HK-2 (cell line): ENCODE measurements at regions not wholly inside any gene's neighbourhood (a gene's known extent, or its start where the extent isn't known, plus 50 kb on each side); places are given as distances from the start of the nearest gene placed in this dataset.

ENCODE experiments used
- DNase-seq: peaks from one replicate; pipeline ENCODE4 v3.0.0-alpha.2; 2018; ENCODE audit not compliant: unreplicated experiment

- DNase-seq, result no peak
Observed at GRCh38 chr20:52643034-52643433, 329.1 kb upstream of the TSHZ2 start.

GRCh38 chr20:52637201-52637600 lies 335.0 kb upstream of the TSHZ2 start:
- DNase-seq, result no peak

GRCh38 chr20:52631469-52631868 lies 340.7 kb upstream of the TSHZ2 start:
- no peak for DNase-seq

GRCh38 chr20:52630138-52630537 lies 342.0 kb upstream of the TSHZ2 start:
- DNase-seq, result no peak

GRCh38 chr20:52624281-52624680 lies 347.9 kb upstream of the TSHZ2 start:
- DNase-seq, result no peak

GRCh38 chr20:52622081-52622480 lies 350.1 kb upstream of the TSHZ2 start:
- no peak for DNase-seq

- DNase-seq, result no peak
Observed at GRCh38 chr20:52621401-52621800, 350.8 kb upstream of the TSHZ2 start.

GRCh38 chr20:52619671-52620070 lies 352.5 kb upstream of the TSHZ2 start:
- DNase-seq, result no peak

GRCh38 chr20:52619101-52619500 lies 353.1 kb upstream of the TSHZ2 start:
- no peak for DNase-seq

GRCh38 chr20:52616629-52617028 lies 355.5 kb upstream of the TSHZ2 start:
- no peak for DNase-seq

- DNase-seq, result no peak
Observed at GRCh38 chr20:52614051-52614863, 357.9 kb upstream of the TSHZ2 start.

- DNase-seq, result no peak
Observed at GRCh38 chr20:52612046-52612632, 360.0 kb upstream of the TSHZ2 start.

GRCh38 chr20:52610749-52611148 lies 361.4 kb upstream of the TSHZ2 start:
- DNase-seq, result no peak

GRCh38 chr20:52601295-52601971 lies 370.7 kb upstream of the TSHZ2 start:
- DNase-seq, result no peak

- DNase-seq, result no peak
Observed at GRCh38 chr20:52596256-52596655, 375.9 kb upstream of the TSHZ2 start.

- no peak for DNase-seq
Observed at GRCh38 chr20:52595518-52595917, 376.6 kb upstream of the TSHZ2 start.

GRCh38 chr20:52593654-52594053 lies 378.5 kb upstream of the TSHZ2 start:
- DNase-seq, result no peak

GRCh38 chr20:52592567-52592966 lies 379.6 kb upstream of the TSHZ2 start:
- no peak for DNase-seq

- DNase-seq, result no peak
Observed at GRCh38 chr20:52590100-52590499, 382.1 kb upstream of the TSHZ2 start.

GRCh38 chr20:52589251-52589812 lies 382.8 kb upstream of the TSHZ2 start:
- no peak for DNase-seq

GRCh38 chr20:52586660-52587059 lies 385.5 kb upstream of the TSHZ2 start:
- no peak for DNase-seq

- no peak for DNase-seq
Observed at GRCh38 chr20:52585333-52585732, 386.8 kb upstream of the TSHZ2 start.

GRCh38 chr20:52578559-52578958 lies 387.0 kb upstream of the ZFP64 start:
- DNase-seq, result no peak
